ENCODE measurements at regions not wholly inside any gene's neighbourhood (a gene's known extent, or its start where the extent isn't known, plus 50 kb on each side); places are given as distances from the start of the nearest gene placed in this dataset.

- TF ChIP-seq EZH2 (IDR thresholded peaks at IDR 0.05) (no peak), POLR2AphosphoS5 (IDR thresholded peaks at IDR 0.05; ENCODE audit: borderline replicate concordance, low read depth, low read length) (no peak)
Measured at GRCh38 chr3:190741788-190742187, 120.7 kb downstream of the GMNC start.
